Glutamatergic neuron (in vitro differentiated cells): ENCODE measurements at regions not wholly inside any gene's neighbourhood (a gene's known extent, or its start where the extent isn't known, plus 50 kb on each side); places are given as distances from the start of the nearest gene placed in this dataset.

Source experiments
- DNase-seq: peaks from one replicate; pipeline ENCODE4 v3.0.0; 2022
- H3K27ac Mint-ChIP-seq: one replicate; pipeline ENCODE4 v1.8.0; 2020; ENCODE audit warnings: mild to moderate bottlenecking, mixed read lengths, inconsistent platforms; ENCODE audit not compliant: unreplicated experiment
- H3K27me3 Mint-ChIP-seq: one replicate; pipeline ENCODE4 v1.8.0; 2020; ENCODE audit warnings: mild to moderate bottlenecking, moderate library complexity, mixed read lengths, inconsistent platforms; ENCODE audit not compliant: unreplicated experiment
- H3K36me3 Mint-ChIP-seq: one replicate; pipeline ENCODE4 v1.8.0; 2020; ENCODE audit warnings: mild to moderate bottlenecking, mixed read lengths, inconsistent platforms; ENCODE audit not compliant: unreplicated experiment
- H3K4me1 Mint-ChIP-seq: one replicate; pipeline ENCODE4 v1.8.0; 2020; ENCODE audit warnings: mild to moderate bottlenecking, low read depth, mixed read lengths, inconsistent platforms; ENCODE audit not compliant: unreplicated experiment
- H3K4me3 Mint-ChIP-seq: one replicate; pipeline ENCODE4 v1.8.0; 2020; ENCODE audit warnings: mild to moderate bottlenecking, mixed read lengths, inconsistent platforms; ENCODE audit not compliant: unreplicated experiment
- H3K9me3 Mint-ChIP-seq: one replicate; pipeline ENCODE4 v1.8.0; 2020; ENCODE audit warnings: mild to moderate bottlenecking, moderate library complexity, mixed read lengths, inconsistent platforms; ENCODE audit not compliant: unreplicated experiment
- CTCF ChIP-seq: fragments of 200-600 bp; sonication (generic); IDR thresholded peaks from one replicate; pipeline ENCODE4 v1.5.0; 2021; ENCODE audit not compliant: partially characterized antibody, unreplicated experiment

- no peaks in the 10 kb centered on the region for H3K4me1 Mint-ChIP-seq
- no peaks in the 10 kb centered on the region for H3K27me3 Mint-ChIP-seq
- peaks cover 8% of the 10 kb centered on the region for H3K9me3 Mint-ChIP-seq
- DNase-seq: peak; percentile 45
- H3K36me3 Mint-ChIP-seq: peaks cover 6% of the 10 kb centered on the region
- no peak for TF ChIP-seq CTCF
- no peak overlapping the region for H3K27ac Mint-ChIP-seq
- no peak overlapping the region for H3K4me3 Mint-ChIP-seq
These were observed 205.6 kb upstream of the GJB5 start for GRCh38 chr1:34549199-34549598.

DNA sequence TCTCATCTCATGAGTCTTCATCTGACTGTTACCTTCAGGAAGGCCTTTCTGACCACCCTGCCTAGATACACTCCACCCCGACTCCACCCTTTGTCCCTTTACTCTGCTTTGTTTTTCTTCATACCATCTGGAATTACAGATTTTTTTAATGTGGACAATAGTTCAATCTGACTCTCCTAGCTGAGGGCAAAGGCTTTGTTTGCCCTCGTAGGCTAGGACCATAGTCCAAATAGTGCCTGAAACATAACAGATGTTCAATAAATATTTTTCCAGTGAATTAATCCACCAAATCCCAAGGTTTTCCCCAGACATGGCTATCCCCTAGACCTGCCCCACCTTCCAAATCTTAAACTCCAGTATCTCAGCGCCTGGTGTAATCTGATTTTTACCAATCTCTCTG is 176.5 kb upstream of the GJB5 start:
- Mint-ChIP-seq H3K27ac (no peak overlapping the region), H3K27me3 (peaks cover 4% of the 10 kb centered on the region), H3K4me1 (no peaks in the 10 kb centered on the region), H3K9me3 (peaks cover 2% of the 10 kb centered on the region), H3K36me3 (no peaks in the 10 kb centered on the region), H3K4me3 (no peak overlapping the region)
- no peak for TF ChIP-seq CTCF
- no peak for DNase-seq

DNA sequence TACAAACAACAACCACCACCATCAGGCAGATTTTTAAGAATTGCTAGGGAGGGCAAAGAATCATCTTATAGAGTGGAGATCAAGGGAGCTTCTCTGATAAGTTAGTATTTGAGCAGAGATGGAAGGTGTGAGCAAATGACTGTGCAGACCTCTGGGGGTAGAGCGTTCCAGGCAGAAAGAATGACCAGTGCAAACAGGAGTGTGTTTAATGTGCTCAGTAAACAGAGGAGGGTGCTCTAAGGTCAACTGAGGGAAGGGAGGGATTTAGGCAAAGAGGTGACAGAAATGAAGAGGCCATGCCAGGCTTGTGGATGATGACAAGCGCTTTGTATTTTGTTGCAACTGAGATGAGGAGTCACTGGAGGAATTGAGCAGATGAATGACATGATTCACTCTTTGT is 172.5 kb upstream of the GJB5 start:
- no peaks in the 10 kb centered on the region for H3K4me1 Mint-ChIP-seq
- no peak overlapping the region for H3K27ac Mint-ChIP-seq
- H3K27me3 Mint-ChIP-seq: peaks cover 4% of the 10 kb centered on the region
- DNase-seq: no peak
- no peaks in the 10 kb centered on the region for H3K36me3 Mint-ChIP-seq
- H3K4me3 Mint-ChIP-seq: no peak overlapping the region
- no peak for TF ChIP-seq CTCF
- H3K9me3 Mint-ChIP-seq: peaks cover 2% of the 10 kb centered on the region

- H3K36me3 Mint-ChIP-seq: no peaks in the 10 kb centered on the region
- no peaks in the 10 kb centered on the region for H3K4me1 Mint-ChIP-seq
- no peak overlapping the region for H3K4me3 Mint-ChIP-seq
- H3K27ac Mint-ChIP-seq: no peak overlapping the region
- DNase-seq: no peak
- TF ChIP-seq CTCF: no peak
- no peaks in the 10 kb centered on the region for H3K9me3 Mint-ChIP-seq
- peaks cover 4% of the 10 kb centered on the region for H3K27me3 Mint-ChIP-seq
These were observed 167.1 kb upstream of the GJB5 start for GRCh38 chr1:34587761-34588160.

GRCh38 chr1:34590211-34590623 is 164.6 kb upstream of the GJB5 start:
- H3K36me3 Mint-ChIP-seq: no peaks in the 10 kb centered on the region
- no peaks in the 10 kb centered on the region for H3K9me3 Mint-ChIP-seq
- TF ChIP-seq CTCF: no peak
- H3K27me3 Mint-ChIP-seq: no peaks in the 10 kb centered on the region
- DNase-seq: no peak
- H3K4me1 Mint-ChIP-seq: no peaks in the 10 kb centered on the region
- H3K27ac Mint-ChIP-seq: no peak overlapping the region
- no peak overlapping the region for H3K4me3 Mint-ChIP-seq
